ENCODE measurements at regions not wholly inside any gene's neighbourhood (a gene's known extent, or its start where the extent isn't known, plus 50 kb on each side); places are given as distances from the start of the nearest gene placed in this dataset.

DNA sequence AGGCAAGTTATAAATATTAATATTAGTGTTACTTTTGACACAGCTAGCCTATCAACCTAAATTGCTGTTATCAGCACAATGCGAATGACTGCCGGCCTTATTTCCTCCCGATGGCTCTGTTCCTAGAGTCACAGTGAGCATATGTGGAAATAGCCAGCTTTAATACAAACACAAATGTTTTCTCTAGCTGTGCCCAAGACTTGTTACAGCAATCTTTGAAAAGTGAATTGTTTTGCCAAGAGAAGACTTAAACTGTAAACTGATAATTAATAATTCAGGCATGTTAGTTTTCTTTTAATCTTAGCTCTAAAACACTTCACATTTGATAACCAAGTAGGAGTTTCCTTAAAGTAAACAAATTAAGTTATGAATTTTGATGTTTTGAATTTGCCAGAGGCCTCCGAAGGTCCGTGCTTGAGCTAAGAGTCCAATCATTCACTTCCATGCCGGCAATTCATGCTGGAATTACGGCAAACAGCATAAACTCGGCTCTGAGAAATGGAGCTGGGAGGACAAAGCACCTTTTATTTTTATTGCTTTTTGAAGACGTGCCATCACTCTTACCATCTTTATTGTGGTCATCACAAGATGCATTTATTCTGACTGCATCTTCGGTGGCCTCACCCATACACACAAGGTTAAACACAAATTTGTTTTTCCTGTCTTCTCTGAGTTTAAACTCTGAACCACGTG is 184.5 kb upstream of the CWC22 start:
- no peak for DNase-seq
- H3K27ac ChIP-seq: no peak overlapping the region
- H3K4me3 ChIP-seq (replicated peaks in 1 of 3): no peak overlapping the region
- no peaks in the 10 kb centered on the region for H3K36me3 ChIP-seq
- no peaks in the 10 kb centered on the region for H3K9me3 ChIP-seq
- TF ChIP-seq, protein P1, sequence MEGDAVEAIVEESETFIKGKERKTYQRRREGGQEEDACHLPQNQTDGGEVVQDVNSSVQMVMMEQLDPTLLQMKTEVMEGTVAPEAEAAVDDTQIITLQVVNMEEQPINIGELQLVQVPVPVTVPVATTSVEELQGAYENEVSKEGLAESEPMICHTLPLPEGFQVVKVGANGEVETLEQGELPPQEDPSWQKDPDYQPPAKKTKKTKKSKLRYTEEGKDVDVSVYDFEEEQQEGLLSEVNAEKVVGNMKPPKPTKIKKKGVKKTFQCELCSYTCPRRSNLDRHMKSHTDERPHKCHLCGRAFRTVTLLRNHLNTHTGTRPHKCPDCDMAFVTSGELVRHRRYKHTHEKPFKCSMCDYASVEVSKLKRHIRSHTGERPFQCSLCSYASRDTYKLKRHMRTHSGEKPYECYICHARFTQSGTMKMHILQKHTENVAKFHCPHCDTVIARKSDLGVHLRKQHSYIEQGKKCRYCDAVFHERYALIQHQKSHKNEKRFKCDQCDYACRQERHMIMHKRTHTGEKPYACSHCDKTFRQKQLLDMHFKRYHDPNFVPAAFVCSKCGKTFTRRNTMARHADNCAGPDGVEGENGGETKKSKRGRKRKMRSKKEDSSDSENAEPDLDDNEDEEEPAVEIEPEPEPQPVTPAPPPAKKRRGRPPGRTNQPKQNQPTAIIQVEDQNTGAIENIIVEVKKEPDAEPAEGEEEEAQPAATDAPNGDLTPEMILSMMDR (IDR thresholded peaks at IDR 0.05): no peak
- TF ChIP-seq POLR2A (IDR thresholded peaks at IDR 0.05): no peak
- 69 to 73% methylated on average over 11 of the region's 11 CpGs for whole genome bisulfite sequencing, 2 donors
- H3K4me1 ChIP-seq: no peaks in the 10 kb centered on the region
- H3K27me3 ChIP-seq: no peaks in the 10 kb centered on the region
- intact Hi-C loops (cut with DNase I): no loop called here

DNA sequence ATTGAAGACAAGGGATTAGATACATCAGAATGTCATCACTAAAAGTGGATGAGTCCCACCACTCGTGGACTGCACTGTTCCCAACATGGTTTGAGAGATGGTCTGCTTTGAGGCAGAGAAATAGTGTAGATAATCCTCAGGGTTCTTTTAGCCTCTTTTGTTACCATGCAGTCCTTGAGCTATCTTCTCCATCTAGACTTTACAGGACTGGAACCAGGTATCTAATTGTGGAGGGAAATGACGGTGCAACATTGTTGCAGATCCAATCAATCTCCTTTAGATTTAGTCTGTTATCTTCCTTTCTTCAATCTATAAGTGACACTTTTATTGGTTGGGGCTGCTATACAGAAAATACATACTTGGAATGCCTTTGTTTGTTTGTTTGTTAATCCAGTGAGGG is 183.8 kb upstream of the CWC22 start:
- no peaks in the 10 kb centered on the region for H3K27me3 ChIP-seq

DNA sequence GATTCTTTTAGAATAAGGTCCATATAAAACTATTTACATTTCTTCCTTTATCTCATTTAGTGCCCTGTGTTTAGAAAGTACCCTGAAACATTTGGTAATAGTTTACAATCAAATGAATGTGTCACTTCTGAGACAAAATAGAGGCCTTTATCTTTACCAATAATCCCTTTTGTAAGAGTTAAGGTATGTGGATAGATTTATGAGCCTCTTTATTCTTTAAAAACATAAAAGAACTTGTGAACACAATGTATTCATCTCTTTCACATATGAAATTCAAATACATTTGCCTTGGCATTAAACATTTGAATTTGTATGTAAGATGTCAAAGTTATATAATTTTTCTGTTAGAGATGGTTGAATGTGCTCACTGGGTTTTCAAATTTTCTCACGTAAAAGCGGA is 180.5 kb upstream of the CWC22 start:
- H3K4me1 ChIP-seq: no peaks in the 10 kb centered on the region
- H3K27me3 ChIP-seq: no peaks in the 10 kb centered on the region
- no peak overlapping the region for H3K4me3 ChIP-seq (replicated peaks in 1 of 3)
- TF ChIP-seq, protein P1 (IDR thresholded peaks at IDR 0.05): no peak
- no peak for TF ChIP-seq POLR2A (IDR thresholded peaks at IDR 0.05)
- H3K27ac ChIP-seq: no peak overlapping the region
- intact Hi-C loops (cut with DNase I): no loop called here
- no peaks in the 10 kb centered on the region for H3K36me3 ChIP-seq
- no peaks in the 10 kb centered on the region for H3K9me3 ChIP-seq
- no peak for DNase-seq
- WGBS, 2 donors: 64 to 71% methylated on average over 2 of the region's 2 CpGs

More for the DNA sequence above, 183.8 kb upstream of the CWC22 start:
- Histone ChIP-seq H3K4me3 (replicated peaks in 1 of 3) (no peak overlapping the region), H3K27ac (no peak overlapping the region), H3K4me1 (no peaks in the 10 kb centered on the region), H3K36me3 (no peaks in the 10 kb centered on the region), H3K9me3 (no peaks in the 10 kb centered on the region)
- intact Hi-C loops (cut with DNase I): no loop called here
- TF ChIP-seq, protein P1 (IDR thresholded peaks at IDR 0.05): no peak
- TF ChIP-seq POLR2A (IDR thresholded peaks at IDR 0.05): no peak
- WGBS, 2 donors: 69% methylated on average over 2 of the region's 2 CpGs
- DNase-seq: no peak

DNA sequence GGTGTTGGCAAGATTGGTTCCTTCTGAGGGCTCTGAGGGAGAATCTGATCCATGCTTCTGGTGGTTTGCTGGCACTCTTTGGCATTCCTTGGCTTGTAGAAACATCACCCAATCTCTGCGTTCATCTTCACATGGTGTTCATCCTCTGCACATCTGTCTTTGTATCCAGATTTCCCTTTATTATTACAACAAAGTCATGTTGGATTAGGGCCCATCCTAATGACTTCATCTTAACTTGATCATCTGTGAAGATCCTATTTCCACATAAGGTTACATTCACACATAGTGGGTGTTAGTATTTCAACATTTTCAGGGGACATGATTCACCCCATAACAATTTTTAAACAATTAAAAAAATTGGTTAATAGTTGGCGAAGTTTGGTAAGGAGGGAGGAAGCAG is 177.4 kb upstream of the CWC22 start:
- Histone ChIP-seq H3K9me3 (no peaks in the 10 kb centered on the region), H3K36me3 (no peaks in the 10 kb centered on the region), H3K27ac (no peak overlapping the region), H3K4me1 (no peaks in the 10 kb centered on the region), H3K27me3 (no peaks in the 10 kb centered on the region), H3K4me3 (replicated peaks in 1 of 3) (no peak overlapping the region)
- intact Hi-C loops (cut with DNase I): no loop called here
- TF ChIP-seq POLR2A (IDR thresholded peaks at IDR 0.05): no peak
- TF ChIP-seq, protein P1 (IDR thresholded peaks at IDR 0.05): no peak
- WGBS, 2 donors: 77 to 89% methylated on average over 2 of the region's 2 CpGs
- DNase-seq: no peak

DNA sequence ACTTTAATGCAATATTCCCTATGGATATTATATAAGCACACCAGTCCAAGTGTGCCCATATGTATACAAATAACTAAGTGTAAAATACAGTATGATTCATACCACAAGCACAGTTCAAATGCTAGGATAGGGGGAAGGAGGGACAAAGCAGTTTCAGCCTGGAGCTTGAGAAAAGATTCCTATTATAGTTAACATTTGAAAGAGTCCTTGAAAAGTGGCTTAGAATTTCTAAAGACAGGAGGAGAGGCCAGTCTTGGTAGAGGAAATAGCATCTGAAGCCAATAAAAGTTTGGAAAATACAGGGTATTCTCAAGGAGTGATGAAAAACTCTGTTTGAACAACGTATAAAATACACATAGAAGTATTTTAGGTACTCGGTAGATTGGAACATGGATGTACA is 173.4 kb upstream of the CWC22 start:
- WGBS, 2 donors: 44 to 62% methylated on average over 2 of the region's 2 CpGs
- Histone ChIP-seq H3K4me3 (replicated peaks in 1 of 3) (no peak overlapping the region), H3K36me3 (no peaks in the 10 kb centered on the region), H3K27ac (no peak overlapping the region), H3K4me1 (no peaks in the 10 kb centered on the region), H3K27me3 (no peaks in the 10 kb centered on the region), H3K9me3 (no peaks in the 10 kb centered on the region)
- no peak for DNase-seq
- intact Hi-C loops (cut with DNase I): no loop called here
- TF ChIP-seq POLR2A (IDR thresholded peaks at IDR 0.05): no peak
- TF ChIP-seq, protein P1 (IDR thresholded peaks at IDR 0.05): no peak
